PC-3 (cell line): ENCODE measurements at regions not wholly inside any gene's neighbourhood (a gene's known extent, or its start where the extent isn't known, plus 50 kb on each side); places are given as distances from the start of the nearest gene placed in this dataset.

Experiments used
- CTCF ChIP-seq: fragments of 300-600 bp; sonication (generic); conservative IDR thresholded peaks from 2 replicates; pipeline ENCODE4 v1.5.1; 2017; ENCODE audit warnings: antibody characterized with exemption, low read depth, mild to moderate bottlenecking, low read length
- EZH2 ChIP-seq: fragments of 300-600 bp; sonication (generic); IDR thresholded peaks from one replicate; pipeline ENCODE4 v1.6.1; 2017; ENCODE audit warnings: antibody characterized with exemption, mild to moderate bottlenecking, low read length; ENCODE audit not compliant: unreplicated experiment
- EZH2phosphoT487 ChIP-seq: fragments of 300-600 bp; sonication (generic); IDR thresholded peaks from 2 replicates; pipeline ENCODE4 v1.6.1; 2018; ENCODE audit warnings: mild to moderate bottlenecking, antibody characterized with exemption, low read length, borderline replicate concordance

DNA sequence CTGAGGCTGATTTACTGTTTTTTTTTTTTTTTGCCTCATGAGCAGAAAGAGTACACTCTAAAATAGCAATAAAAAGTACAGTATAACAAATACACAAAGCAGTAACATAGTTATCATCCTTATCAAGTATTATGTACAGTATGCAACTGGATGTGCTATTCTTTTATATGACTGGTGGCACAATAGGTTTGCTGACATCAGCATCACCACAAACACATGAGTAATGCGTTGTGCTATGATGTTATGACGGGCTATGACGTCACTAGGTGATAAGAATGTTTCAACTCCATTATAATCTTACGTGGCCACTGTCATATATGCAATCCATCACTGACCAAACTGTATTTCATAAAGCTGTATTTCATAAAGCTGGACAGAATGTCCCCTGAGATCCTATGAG, 189.2 kb upstream of the GLI3 start:
- TF ChIP-seq EZH2, result no peak
- no peak for TF ChIP-seq CTCF
- no peak for TF ChIP-seq EZH2phosphoT487
